HG02884 (cell line): ENCODE measurements at regions not wholly inside any gene's neighbourhood (a gene's known extent, or its start where the extent isn't known, plus 50 kb on each side); places are given as distances from the start of the nearest gene placed in this dataset.
"Not testable (repeated sequence)": the region's sequence is repeated elsewhere in the genome, so short reads cannot be mapped to it uniquely, and the experiment has no call there.

ENCODE experiments used
- ATAC-seq: cut with Tn5 transposase; IDR thresholded peaks from one replicate; pipeline ENCODE4 v1.9.1; 2021; ENCODE audit warnings: mild to moderate bottlenecking, moderate library complexity; ENCODE audit not compliant: unreplicated experiment

DNA sequence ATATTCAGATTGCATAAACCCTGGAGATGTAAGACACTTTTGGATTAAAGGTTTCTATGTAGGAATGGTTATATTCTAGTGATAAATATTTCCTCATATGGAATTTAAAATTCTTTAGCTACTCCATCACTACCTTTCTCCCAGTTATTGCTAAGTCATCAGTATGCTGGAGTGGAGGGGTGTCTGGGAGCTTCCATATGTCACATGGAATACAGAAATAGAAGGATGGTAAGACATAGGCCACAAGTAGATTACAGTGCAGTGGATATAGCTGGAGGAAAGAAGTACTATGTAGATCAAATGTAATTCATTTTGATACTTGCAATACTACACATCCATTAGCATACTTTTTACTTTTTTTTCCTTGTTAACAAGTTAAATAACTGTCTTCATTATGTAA is 428.4 kb downstream of the ARL4A start:
- no peak for ATAC-seq

- no peak for ATAC-seq
These were observed 429.7 kb downstream of the ARL4A start for GRCh38 chr7:13117103-13117502.

- no peak for ATAC-seq
These were observed 430.2 kb downstream of the ARL4A start for GRCh38 chr7:13117592-13117991.

GRCh38 chr7:13124629-13125028 is 437.2 kb downstream of the ARL4A start:
- not testable (repeated sequence) for ATAC-seq

GRCh38 chr7:13126347-13126746 is 438.9 kb downstream of the ARL4A start:
- ATAC-seq: no peak

GRCh38 chr7:13130321-13130720 is 442.9 kb downstream of the ARL4A start:
- no peak for ATAC-seq

DNA sequence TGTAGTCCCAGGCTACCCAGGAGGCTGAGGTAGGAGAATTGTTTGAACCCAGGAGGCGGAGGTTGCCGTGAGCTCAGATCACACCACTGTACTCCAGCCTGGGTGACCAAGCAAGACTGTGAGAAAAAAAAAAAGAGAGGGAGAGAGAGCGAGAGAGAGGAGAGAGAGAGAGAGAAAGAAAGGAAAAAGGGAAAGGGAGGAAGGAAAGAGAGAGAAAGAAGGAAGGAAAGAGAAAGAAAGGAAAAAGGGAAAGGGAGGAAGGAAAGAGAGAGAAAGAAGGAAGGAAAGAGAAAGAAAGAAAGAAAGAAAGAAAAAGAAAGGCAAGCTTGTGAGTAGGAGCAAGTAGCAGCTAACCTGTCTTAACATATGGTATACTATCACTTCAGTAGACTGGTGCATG is 443.5 kb downstream of the ARL4A start:
- ATAC-seq: not testable (repeated sequence)

DNA sequence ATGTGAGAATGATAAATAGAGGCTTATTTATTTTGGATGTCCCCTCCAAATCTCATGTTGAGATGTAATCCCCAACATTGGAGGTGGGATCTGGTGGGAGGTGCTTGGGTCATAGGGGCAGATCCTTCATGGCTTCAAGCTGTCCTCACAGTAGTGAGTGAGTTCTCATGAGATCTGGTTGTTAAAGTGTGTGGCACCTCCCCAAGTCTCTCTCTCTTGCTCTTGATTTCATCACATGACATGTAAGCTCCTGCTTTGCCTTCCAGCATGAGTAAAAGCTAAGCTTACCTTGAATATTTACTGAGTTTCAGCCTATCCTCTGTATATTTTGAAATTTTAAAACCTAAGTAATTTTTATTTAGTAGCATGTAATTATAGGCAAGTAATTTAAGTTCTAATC is 444.9 kb downstream of the ARL4A start:
- ATAC-seq: no peak

GRCh38 chr7:13136345-13136744 is 448.9 kb downstream of the ARL4A start:
- ATAC-seq: not testable (repeated sequence)

- ATAC-seq: no peak
These were observed 452.0 kb downstream of the ARL4A start for GRCh38 chr7:13139436-13139835.

GRCh38 chr7:13144673-13145072 is 457.2 kb downstream of the ARL4A start:
- no peak for ATAC-seq

DNA sequence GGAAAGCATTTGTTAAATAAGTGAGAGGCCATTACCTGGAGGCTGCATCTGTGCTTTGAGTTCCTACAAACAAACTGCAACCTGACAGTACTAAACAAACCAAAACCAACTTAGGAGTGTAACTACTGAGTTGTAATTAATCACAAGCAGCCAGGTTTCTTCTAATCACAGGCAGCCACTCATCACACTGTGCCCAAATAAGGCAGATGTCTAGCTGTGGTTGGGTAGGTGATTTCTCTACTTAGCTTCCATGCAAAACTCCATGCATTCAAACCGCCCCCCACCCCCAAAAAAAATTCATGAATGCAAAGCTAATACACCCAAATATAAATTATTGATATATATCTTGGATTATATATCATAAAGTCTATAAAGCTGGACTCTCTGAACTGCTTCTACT is 461.1 kb downstream of the ARL4A start:
- ATAC-seq: no peak

- no peak for ATAC-seq
These were observed 464.5 kb downstream of the ARL4A start for GRCh38 chr7:13151978-13152377.

- no peak for ATAC-seq
These were observed 465.3 kb downstream of the ARL4A start for GRCh38 chr7:13152755-13153154.

GRCh38 chr7:13153266-13153665 is 465.8 kb downstream of the ARL4A start:
- ATAC-seq: no peak

DNA sequence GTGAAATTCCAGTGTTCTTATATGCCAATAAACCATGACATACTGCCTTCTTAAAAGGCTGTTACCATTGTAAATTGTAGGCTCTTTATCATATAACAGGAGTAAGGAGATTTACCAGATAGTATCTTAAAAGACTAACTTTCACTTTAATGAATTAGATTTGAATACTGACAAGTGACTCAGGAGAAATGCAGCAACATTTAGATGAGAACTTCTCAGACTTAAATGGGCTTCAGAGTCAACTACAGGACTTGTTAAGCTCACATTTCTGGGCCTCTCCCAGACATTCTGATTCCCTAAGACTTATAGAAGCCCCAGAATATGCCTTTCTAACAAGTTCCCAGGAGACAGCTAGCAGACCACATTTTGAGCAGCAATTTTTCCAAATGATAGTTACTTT is 466.3 kb downstream of the ARL4A start:
- ATAC-seq: no peak

DNA sequence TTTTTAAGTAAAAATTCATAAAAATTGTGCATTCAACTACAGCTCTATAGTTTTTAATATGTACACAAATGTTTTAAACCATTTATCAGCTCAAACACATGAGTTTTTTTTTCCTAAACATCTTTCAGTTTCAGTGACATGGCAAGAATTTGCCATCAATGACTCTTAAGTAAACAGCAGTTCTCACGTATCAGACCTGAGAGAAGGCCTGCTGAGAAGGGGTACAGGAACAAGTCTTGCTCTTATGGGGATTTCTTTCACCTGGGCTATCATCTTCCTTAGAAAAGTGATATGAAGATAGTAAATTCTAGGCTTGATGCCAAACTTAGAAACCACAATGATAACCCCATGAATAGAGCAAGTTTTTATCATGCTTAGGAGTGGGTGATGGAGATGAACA is 467.8 kb downstream of the ARL4A start:
- no peak for ATAC-seq

- no peak for ATAC-seq
These were observed 471.6 kb downstream of the ARL4A start for GRCh38 chr7:13159003-13159402.

GRCh38 chr7:13159467-13160184 is 472.2 kb downstream of the ARL4A start:
- no peak for ATAC-seq

- no peak for ATAC-seq
These were observed 473.7 kb downstream of the ARL4A start for GRCh38 chr7:13161125-13161524.

DNA sequence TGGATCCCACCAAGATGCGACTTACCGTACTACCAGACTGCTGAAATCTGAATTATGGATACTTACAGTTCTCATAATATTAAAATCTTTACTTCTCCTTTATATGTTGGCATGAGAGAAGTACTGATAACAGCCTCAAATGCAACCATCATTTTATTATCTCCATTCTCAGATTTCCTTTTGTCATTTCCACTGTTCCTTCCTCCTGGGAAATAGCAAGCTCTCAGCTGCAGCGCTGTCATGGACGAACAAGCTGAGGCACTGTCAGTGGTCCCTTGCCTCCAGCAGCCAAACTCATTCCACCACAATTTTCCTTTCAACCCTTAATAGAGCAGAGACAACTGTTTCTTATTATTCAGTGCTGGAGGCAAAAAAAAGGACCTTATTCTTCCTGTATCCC is 478.4 kb downstream of the ARL4A start:
- no peak for ATAC-seq

GRCh38 chr7:13166801-13167200 is 479.4 kb downstream of the ARL4A start:
- no peak for ATAC-seq

DNA sequence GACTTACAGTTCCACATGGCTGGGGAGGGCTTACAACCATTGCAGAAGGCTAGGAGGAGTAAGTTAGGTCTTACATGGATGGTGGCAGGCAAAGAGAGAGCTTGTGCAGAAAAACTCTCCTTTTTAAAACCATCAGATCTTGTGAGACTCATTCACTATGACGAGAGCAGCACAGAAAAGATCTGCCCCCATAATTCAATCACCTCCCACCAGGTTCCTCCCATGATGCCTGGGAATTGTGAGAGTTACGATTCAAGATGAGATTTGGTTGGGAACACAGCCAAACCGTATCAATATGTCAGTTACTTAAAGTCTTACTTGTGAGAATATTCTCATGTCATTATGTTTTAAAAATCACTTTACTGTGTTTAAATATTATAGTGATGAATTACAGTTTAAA is 481.9 kb downstream of the ARL4A start:
- no peak for ATAC-seq
